WTC11 (cell line): ENCODE measurements at regions not wholly inside any gene's neighbourhood (a gene's known extent, or its start where the extent isn't known, plus 50 kb on each side); places are given as distances from the start of the nearest gene placed in this dataset.

Experiments used
- NR2C2 ChIP-seq: sonication (generic); formaldehyde crosslinking; IDR thresholded peaks from 2 replicates; pipeline ENCODE4 v1.8.0; 2022; ENCODE audit warnings: mild to moderate bottlenecking, missing genetic modification reagents
- TF ChIP-seq, protein P1 (sequence below): fragments of 200-600 bp; IDR thresholded peaks from 2 replicates; pipeline ENCODE4 v1.8.0; 2022; ENCODE audit warnings: antibody characterized with exemption

DNA sequence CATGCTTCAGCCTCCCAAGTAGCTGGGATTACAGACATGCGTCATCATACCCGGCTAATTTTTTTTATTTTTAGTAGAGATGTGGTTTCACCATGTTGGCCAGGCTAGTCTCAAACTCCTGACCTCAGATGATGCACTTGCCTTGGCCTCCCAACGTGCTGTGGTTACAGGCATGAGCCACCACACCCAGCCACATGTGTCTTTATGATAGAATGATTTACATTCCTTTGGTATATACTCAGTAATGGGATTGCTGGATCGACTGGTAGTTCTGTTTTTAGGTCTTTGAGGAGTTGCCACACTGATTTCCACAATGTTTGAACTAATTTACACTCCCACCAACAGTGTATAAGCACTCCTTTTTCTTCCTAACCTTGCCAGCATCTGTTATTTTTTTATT lies 276.2 kb downstream of the METTL15 start:
- TF ChIP-seq, protein P1, sequence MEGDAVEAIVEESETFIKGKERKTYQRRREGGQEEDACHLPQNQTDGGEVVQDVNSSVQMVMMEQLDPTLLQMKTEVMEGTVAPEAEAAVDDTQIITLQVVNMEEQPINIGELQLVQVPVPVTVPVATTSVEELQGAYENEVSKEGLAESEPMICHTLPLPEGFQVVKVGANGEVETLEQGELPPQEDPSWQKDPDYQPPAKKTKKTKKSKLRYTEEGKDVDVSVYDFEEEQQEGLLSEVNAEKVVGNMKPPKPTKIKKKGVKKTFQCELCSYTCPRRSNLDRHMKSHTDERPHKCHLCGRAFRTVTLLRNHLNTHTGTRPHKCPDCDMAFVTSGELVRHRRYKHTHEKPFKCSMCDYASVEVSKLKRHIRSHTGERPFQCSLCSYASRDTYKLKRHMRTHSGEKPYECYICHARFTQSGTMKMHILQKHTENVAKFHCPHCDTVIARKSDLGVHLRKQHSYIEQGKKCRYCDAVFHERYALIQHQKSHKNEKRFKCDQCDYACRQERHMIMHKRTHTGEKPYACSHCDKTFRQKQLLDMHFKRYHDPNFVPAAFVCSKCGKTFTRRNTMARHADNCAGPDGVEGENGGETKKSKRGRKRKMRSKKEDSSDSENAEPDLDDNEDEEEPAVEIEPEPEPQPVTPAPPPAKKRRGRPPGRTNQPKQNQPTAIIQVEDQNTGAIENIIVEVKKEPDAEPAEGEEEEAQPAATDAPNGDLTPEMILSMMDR, result no peak
- TF ChIP-seq NR2C2 (CRISPR knock-in tag), result no peak
